ENCODE measurements at regions not wholly inside any gene's neighbourhood (a gene's known extent, or its start where the extent isn't known, plus 50 kb on each side); places are given as distances from the start of the nearest gene placed in this dataset.
"Not testable (repeated sequence)": the region's sequence is repeated elsewhere in the genome, so short reads cannot be mapped to it uniquely, and the experiment has no call there.

DNA sequence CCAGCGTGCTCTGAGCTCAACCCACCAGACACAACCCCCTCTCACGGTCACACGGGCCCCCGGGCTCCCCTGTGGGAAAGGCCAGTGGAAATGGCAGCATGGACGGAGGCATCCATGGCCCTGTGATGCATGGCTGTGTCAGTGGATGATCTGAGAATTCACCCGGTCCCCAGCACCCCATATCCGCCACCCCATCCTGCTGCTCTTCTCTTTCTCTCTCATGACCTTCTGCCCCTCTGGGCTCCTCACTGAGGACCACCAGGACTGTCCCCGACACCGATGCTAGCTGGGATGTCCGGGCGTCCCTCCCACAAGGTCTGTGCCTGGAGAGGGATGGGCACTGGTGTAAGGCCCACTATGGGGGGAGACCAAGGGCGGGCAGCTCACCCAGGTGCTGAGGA, 282.2 kb downstream of the ADGRD1 start:
- Histone ChIP-seq H3K27ac (ENCODE audit: low read depth, low read length) (no peak overlapping the region), H3K27me3 (ENCODE audit: control insufficient read depth in 3 of 3, insufficient read depth in 3 of 3, low read length in 3 of 3) (peaks cover 0 to 7% (median 0%) of the 10 kb centered on the region in 3 donors), H3K4me1 (ENCODE audit: control insufficient read depth in 3 of 3, insufficient read depth in 3 of 3, low read length in 3 of 3) (peaks cover 0 to 5% (median 2%) of the 10 kb centered on the region in 3 donors), H3K9ac (ENCODE audit: low read depth in 1 of 3, low read length in 3 of 3) (no peak overlapping the region), H3K4me3 (ENCODE audit: low read length in 3 of 3) (no peak overlapping the region), H3K36me3 (ENCODE audit: control insufficient read depth in 3 of 3, insufficient read depth in 3 of 3, low read length in 3 of 3) (no peaks in the 10 kb centered on the region), H3K9me3 (ENCODE audit: control insufficient read depth in 3 of 3, low read length in 3 of 3) (peaks cover 0 to 4% (median 4%) of the 10 kb centered on the region in 3 donors)

DNA sequence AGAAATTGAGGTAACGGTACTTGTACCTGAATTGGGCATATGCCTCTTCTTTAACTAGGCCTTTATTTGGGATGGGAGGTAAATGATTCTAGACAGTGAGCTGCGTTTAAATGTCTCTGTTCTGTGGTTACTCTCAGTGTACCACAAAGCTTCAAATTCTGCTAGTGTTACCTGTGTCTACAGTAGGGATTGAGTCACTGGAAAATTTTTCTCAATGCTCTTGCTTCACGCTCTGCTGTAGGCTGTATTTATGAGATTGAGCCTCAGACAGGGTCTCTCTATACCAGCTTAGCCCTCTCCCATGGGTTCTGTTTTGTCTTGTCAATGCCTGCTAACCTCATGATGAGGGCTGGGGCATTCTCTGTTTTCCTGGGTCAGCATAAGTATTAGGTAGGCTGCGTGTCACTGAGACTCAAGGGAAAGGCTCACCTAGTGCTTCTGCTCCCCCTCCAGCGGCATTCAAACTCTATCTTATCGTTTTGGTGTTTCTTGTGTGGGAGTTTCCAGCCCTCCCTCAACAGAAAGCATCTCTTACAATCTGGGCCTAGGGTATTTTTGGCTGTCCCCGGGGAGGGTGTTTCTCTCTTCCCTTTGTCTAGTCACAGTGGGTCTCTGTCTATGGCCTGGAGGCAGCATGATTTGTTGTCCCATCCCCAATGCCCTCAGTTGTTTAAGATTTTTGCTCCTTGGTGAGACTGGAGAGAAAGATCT, 285.8 kb downstream of the ADGRD1 start:
- H3K4me3 ChIP-seq (ENCODE audit: low read length in 3 of 3), result no peak overlapping the region
- peaks cover 0 to 3% (median 0%) of the 10 kb centered on the region in 3 donors for H3K27me3 ChIP-seq (ENCODE audit: control insufficient read depth in 3 of 3, insufficient read depth in 3 of 3, low read length in 3 of 3)
- no peaks in the 10 kb centered on the region for H3K4me1 ChIP-seq (ENCODE audit: control insufficient read depth in 3 of 3, insufficient read depth in 3 of 3, low read length in 3 of 3)
- H3K36me3 ChIP-seq (ENCODE audit: control insufficient read depth in 3 of 3, insufficient read depth in 3 of 3, low read length in 3 of 3), result no peaks in the 10 kb centered on the region
- H3K9me3 ChIP-seq (ENCODE audit: control insufficient read depth in 3 of 3, low read length in 3 of 3), result no peaks in the 10 kb centered on the region
- H3K9ac ChIP-seq (ENCODE audit: low read depth in 1 of 3, low read length in 3 of 3), result no peak overlapping the region
- H3K27ac ChIP-seq (ENCODE audit: low read depth, low read length), result no peak overlapping the region

DNA sequence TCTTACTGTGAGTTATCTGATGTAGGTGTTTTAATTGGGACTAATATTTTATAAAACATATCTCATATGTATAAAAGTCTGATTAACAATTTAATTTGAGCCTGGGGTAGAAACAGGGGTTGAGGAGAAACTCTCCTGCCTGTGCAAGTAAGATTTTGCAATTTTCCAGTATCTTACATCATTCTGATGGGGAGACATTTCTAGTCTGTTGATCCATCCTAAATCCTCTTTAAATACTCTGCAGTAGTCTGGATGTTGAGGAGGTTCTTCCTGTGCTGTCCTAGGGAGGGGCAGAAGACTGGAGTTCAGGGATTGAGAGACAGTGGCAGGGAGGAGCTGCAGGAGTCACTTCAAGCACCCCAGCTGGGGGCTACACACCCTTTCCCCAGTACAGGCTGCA, 287.8 kb downstream of the ADGRD1 start:
- H3K4me3 ChIP-seq (ENCODE audit: low read length in 3 of 3), result no peak overlapping the region
- no peaks in the 10 kb centered on the region for H3K36me3 ChIP-seq (ENCODE audit: control insufficient read depth in 3 of 3, insufficient read depth in 3 of 3, low read length in 3 of 3)
- H3K9me3 ChIP-seq (ENCODE audit: control insufficient read depth in 3 of 3, low read length in 3 of 3), result no peaks in the 10 kb centered on the region
- no peaks in the 10 kb centered on the region for H3K4me1 ChIP-seq (ENCODE audit: control insufficient read depth in 3 of 3, insufficient read depth in 3 of 3, low read length in 3 of 3)
- peaks cover 0 to 10% (median 8%) of the 10 kb centered on the region in 3 donors for H3K27me3 ChIP-seq (ENCODE audit: control insufficient read depth in 3 of 3, insufficient read depth in 3 of 3, low read length in 3 of 3)
- no peak overlapping the region for H3K9ac ChIP-seq (ENCODE audit: low read depth in 1 of 3, low read length in 3 of 3)
- H3K27ac ChIP-seq (ENCODE audit: low read depth, low read length), result no peak overlapping the region

DNA sequence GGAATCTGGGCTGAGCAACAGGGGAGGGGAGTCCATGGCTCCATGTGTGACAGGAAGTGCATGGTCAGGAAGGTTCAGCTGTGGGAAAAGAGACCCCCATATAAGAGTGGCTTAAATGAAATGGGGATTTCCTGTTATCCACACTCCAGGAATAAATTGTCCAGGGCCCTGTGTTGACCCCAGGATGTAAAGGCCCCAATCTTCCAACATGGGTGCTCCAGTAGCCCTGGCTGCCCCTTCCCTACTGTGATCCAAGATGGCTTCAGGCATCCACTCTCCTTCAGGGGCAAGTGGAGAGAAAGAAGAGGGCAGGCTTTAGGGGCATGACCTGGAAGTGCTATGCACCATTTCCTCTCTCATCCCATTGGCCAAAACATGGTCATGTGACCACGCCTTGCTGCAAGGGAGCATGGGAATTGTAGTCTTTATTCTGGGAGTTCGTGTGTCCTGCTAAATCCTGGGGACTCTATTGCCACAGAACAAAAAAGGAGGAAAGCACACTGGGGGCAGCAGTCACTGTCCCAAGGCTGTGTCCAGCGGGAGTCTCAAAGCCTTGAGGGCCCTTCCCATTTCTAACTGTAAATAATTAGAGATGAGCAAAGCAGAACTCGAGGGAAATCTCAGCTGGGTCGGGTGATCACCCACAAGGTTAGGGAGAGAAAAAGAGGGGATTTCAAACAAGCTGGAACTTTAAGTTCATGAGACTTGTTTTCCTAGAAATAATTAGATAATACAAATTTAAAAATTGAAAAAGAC, 289.2 kb downstream of the ADGRD1 start:
- no peak overlapping the region for H3K9ac ChIP-seq (ENCODE audit: low read depth in 1 of 3, low read length in 3 of 3)
- H3K4me3 ChIP-seq (ENCODE audit: low read length in 3 of 3), result no peak overlapping the region
- no peaks in the 10 kb centered on the region for H3K36me3 ChIP-seq (ENCODE audit: control insufficient read depth in 3 of 3, insufficient read depth in 3 of 3, low read length in 3 of 3)
- H3K27ac ChIP-seq (ENCODE audit: low read depth, low read length), result no peak overlapping the region
- no peaks in the 10 kb centered on the region for H3K4me1 ChIP-seq (ENCODE audit: control insufficient read depth in 3 of 3, insufficient read depth in 3 of 3, low read length in 3 of 3)
- no peaks in the 10 kb centered on the region for H3K9me3 ChIP-seq (ENCODE audit: control insufficient read depth in 3 of 3, low read length in 3 of 3)
- peaks cover 0 to 12% (median 12%) of the 10 kb centered on the region in 3 donors for H3K27me3 ChIP-seq (ENCODE audit: control insufficient read depth in 3 of 3, insufficient read depth in 3 of 3, low read length in 3 of 3)

DNA sequence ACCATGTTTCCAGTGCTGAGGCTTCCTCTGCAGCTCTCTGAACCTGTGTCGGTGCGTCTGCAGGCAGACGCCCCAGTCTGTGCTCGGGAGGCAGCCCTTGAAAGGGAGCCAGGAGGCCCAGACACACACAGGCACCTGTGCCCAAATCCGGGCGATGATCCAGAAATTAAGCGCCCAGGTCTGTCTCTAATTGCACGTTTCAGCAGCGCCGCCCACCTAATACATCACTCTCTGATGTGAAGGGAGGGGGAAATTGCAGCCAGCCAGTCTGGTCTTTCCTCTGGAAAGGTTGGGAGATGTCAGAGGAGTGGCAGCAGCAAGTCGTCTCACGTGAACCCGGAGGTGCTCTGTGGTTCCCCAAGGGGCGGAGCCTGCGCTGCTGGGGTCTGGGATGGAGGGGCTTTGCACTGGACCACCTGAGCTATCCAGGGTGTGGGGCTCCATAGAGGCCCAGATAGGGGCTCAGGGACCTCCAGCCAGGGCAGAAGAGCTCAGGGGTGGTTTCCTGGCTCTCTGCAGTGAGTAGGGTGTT, 290.5 kb downstream of the ADGRD1 start:
- not testable (repeated sequence) for H3K4me1 ChIP-seq (ENCODE audit: control insufficient read depth in 3 of 3, insufficient read depth in 3 of 3, low read length in 3 of 3); H3K9me3 ChIP-seq (ENCODE audit: control insufficient read depth in 3 of 3, low read length in 3 of 3); H3K4me3 ChIP-seq (ENCODE audit: low read length in 3 of 3); H3K27ac ChIP-seq (ENCODE audit: low read depth, low read length); H3K36me3 ChIP-seq (ENCODE audit: control insufficient read depth in 3 of 3, insufficient read depth in 3 of 3, low read length in 3 of 3); H3K9ac ChIP-seq (ENCODE audit: low read depth in 1 of 3, low read length in 3 of 3)
- H3K27me3 ChIP-seq (ENCODE audit: control insufficient read depth in 3 of 3, insufficient read depth in 3 of 3, low read length in 3 of 3), result peaks cover 0 to 15% (median 14%) of the 10 kb centered on the region in 3 donors

DNA sequence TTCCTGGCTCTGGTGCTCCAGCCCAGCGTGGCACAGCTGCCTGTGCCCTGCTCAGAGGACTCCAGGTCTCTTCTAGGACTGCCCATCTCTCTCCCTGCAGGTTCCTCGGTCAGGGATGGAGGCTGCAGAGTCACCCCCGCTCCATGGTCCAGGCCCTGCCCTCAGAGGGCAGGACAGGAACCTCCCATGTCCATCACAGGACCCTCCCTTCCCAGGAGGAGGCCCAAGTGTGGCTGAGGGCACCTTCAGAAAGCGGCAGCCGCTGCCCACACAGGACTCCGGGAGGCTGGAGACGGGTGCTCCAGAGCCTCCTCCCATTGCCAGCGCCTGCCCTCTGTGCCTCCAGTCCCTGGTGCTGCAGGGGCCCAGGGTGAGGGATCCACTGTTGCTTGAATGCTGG, 291.5 kb downstream of the ADGRD1 start:
- H3K27me3 ChIP-seq (ENCODE audit: control insufficient read depth in 3 of 3, insufficient read depth in 3 of 3, low read length in 3 of 3), result peaks cover 0 to 15% (median 14%) of the 10 kb centered on the region in 3 donors
- not testable (repeated sequence) for H3K4me1 ChIP-seq (ENCODE audit: control insufficient read depth in 3 of 3, insufficient read depth in 3 of 3, low read length in 3 of 3); H3K27ac ChIP-seq (ENCODE audit: low read depth, low read length); H3K4me3 ChIP-seq (ENCODE audit: low read length in 3 of 3); H3K9me3 ChIP-seq (ENCODE audit: control insufficient read depth in 3 of 3, low read length in 3 of 3); H3K9ac ChIP-seq (ENCODE audit: low read depth in 1 of 3, low read length in 3 of 3); H3K36me3 ChIP-seq (ENCODE audit: control insufficient read depth in 3 of 3, insufficient read depth in 3 of 3, low read length in 3 of 3)

DNA sequence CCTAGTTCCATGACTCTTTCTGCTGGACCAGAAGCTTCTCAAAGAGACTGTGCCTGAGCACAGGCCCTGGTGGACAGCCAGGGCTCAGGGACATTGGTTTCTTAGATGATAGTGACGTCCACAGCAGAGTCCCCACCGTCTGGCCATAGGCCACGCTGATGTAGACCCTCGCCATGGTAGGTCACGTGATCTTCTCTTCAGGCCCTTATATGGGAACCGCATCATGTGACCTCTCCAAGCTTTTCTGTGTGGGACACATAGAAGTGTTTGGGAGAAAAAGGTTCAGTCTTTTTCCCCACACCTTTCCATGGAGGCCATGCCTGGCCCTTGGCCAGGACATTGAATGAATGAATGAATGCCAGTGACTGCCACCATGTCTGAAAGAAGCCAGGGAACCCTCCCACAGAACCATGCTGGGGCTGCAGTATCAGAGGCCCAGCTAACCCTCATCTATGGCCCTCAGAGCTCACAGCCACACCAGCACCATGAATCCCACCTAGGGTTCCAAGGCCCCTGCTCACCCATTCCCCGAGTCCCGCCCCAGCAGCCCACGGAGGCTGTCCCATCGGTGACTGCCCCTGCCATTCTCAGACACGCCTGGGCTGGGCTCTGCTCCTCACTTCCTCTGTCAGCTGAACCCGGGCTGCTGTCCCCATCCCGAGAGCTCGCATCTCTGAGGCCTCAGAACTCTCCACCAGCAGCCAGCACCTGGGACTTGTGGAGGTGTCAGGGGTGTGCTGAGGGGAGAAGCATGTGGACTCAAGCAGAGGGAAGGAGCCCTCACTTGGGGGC, 292.1 kb downstream of the ADGRD1 start:
- peaks cover 0 to 21% (median 14%) of the 10 kb centered on the region in 3 donors for H3K27me3 ChIP-seq (ENCODE audit: control insufficient read depth in 3 of 3, insufficient read depth in 3 of 3, low read length in 3 of 3)
- H3K4me1 ChIP-seq (ENCODE audit: control insufficient read depth in 3 of 3, insufficient read depth in 3 of 3, low read length in 3 of 3), result peaks cover 0 to 3% (median 2%) of the 10 kb centered on the region in 3 donors
- H3K27ac ChIP-seq (ENCODE audit: low read depth, low read length), result no peak overlapping the region
- H3K36me3 ChIP-seq (ENCODE audit: control insufficient read depth in 3 of 3, insufficient read depth in 3 of 3, low read length in 3 of 3), result no peaks in the 10 kb centered on the region
- no peaks in the 10 kb centered on the region for H3K9me3 ChIP-seq (ENCODE audit: control insufficient read depth in 3 of 3, low read length in 3 of 3)
- H3K4me3 ChIP-seq (ENCODE audit: low read length in 3 of 3), result no peak overlapping the region
- no peak overlapping the region for H3K9ac ChIP-seq (ENCODE audit: low read depth in 1 of 3, low read length in 3 of 3)

DNA sequence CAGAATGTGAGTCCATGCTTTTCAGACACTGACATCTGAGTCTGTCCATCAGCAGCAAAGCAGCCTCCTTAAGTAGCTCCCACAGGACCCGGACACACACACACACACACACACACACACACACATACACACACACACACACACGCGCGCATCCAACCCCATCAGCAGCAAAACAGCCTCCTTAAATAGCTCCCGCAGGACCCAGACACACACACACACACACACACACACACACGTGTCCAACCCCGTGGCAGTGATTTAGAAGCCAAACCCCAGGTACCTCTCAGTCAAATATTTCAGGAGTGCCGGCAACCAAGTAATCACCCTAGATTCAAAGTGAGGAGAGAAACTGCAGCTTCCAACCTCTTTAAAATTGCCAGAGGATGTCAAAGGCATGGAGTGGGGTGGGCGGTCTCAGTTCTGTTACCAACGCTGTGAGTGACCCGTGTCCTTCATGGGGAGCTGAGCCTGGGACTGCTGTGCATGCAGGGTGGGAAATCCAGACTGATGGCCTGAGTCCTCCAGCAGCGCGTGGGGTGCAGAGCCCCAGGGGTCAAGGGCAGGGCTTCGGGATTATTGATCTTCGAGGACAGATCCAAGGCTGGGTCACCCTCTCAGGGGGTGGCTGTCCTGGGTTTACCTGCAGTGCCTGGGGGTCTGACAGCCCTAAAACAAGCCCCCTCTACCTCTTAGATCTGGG, 293.5 kb downstream of the ADGRD1 start:
- not testable (repeated sequence) for H3K4me1 ChIP-seq (ENCODE audit: control insufficient read depth in 3 of 3, insufficient read depth in 3 of 3, low read length in 3 of 3); H3K4me3 ChIP-seq (ENCODE audit: low read length in 3 of 3); H3K9me3 ChIP-seq (ENCODE audit: control insufficient read depth in 3 of 3, low read length in 3 of 3); H3K9ac ChIP-seq (ENCODE audit: low read depth in 1 of 3, low read length in 3 of 3); H3K36me3 ChIP-seq (ENCODE audit: control insufficient read depth in 3 of 3, insufficient read depth in 3 of 3, low read length in 3 of 3); H3K27ac ChIP-seq (ENCODE audit: low read depth, low read length)
- peaks cover 4 to 25% (median 24%) of the 10 kb centered on the region in 3 donors for H3K27me3 ChIP-seq (ENCODE audit: control insufficient read depth in 3 of 3, insufficient read depth in 3 of 3, low read length in 3 of 3)

DNA sequence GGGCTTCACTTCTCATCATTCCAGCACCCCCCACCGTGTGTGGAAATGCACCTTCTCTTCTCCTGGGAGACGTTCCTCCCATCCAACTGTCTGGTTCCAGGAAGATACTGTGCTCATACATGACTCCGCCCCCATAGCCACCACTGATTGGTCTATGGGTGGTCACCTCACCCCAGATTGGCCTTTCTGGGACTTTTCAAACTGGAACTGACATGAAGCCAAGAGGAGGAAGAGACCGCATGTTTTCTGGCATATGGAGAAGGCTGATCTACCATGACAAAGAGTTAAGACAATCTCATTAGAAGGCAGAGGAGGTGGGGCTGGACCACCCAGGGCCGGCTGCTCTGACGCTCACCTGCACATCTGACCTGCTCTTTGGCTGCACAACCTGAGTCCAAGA, 294.2 kb downstream of the ADGRD1 start:
- H3K27me3 ChIP-seq (ENCODE audit: control insufficient read depth in 3 of 3, insufficient read depth in 3 of 3, low read length in 3 of 3), result peaks cover 4 to 26% (median 25%) of the 10 kb centered on the region in 3 donors
- not testable (repeated sequence) for H3K9ac ChIP-seq (ENCODE audit: low read depth in 1 of 3, low read length in 3 of 3); H3K27ac ChIP-seq (ENCODE audit: low read depth, low read length); H3K36me3 ChIP-seq (ENCODE audit: control insufficient read depth in 3 of 3, insufficient read depth in 3 of 3, low read length in 3 of 3); H3K9me3 ChIP-seq (ENCODE audit: control insufficient read depth in 3 of 3, low read length in 3 of 3); H3K4me3 ChIP-seq (ENCODE audit: low read length in 3 of 3); H3K4me1 ChIP-seq (ENCODE audit: control insufficient read depth in 3 of 3, insufficient read depth in 3 of 3, low read length in 3 of 3)

Measured in skeletal muscle tissue (tissue), 3 donors.